A673 (cell line): ENCODE measurements at regions not wholly inside any gene's neighbourhood (a gene's known extent, or its start where the extent isn't known, plus 50 kb on each side); places are given as distances from the start of the nearest gene placed in this dataset.

ENCODE experiments used
- BruUV-seq: library from RNA; stranded (reverse); fragments of 400-500 nt; replicated peaks from 2 replicates; lab custom pipeline; 2021; lab: Mats Ljungman, UMichigan
- CTCF ChIA-PET: fragments of 300-600 bp; sonication (Branson Sonifier 250); formaldehyde crosslinking; loops from one replicate; lab custom pipeline; 2022; ENCODE audit warnings: antibody characterized with exemption; lab: Charles Lee
- POLR2A ChIA-PET: fragments of 300-600 bp; sonication (Branson Sonifier 250); formaldehyde crosslinking; loops from one replicate; lab custom pipeline; 2022; ENCODE audit warnings: antibody characterized with exemption; ENCODE audit not compliant: low non-redundant PET; lab: Charles Lee
- DNase-seq: peaks from one replicate; pipeline ENCODE4 v3.0.0-alpha.2; 2015; ENCODE audit warnings: low spot score
- H3K27ac ChIP-seq: fragments of 200-600 bp; sonication (generic); 2 replicates; pipeline ENCODE4 v1.5.1; 2016; ENCODE audit warnings: mixed run types, low read depth, mild to moderate bottlenecking, mixed read lengths, antibody characterized with exemption, low read length; ENCODE audit not compliant: poor library complexity, severe bottlenecking
- H3K27me3 ChIP-seq: fragments of 200-600 bp; sonication (generic); replicated peaks from 2 replicates; pipeline ENCODE4 v1.6.1; 2017; ENCODE audit warnings: mixed run types, low read depth, mild to moderate bottlenecking, mixed read lengths, antibody characterized with exemption, low read length; ENCODE audit not compliant: insufficient read depth, poor library complexity
- H3K36me3 ChIP-seq: fragments of 200-600 bp; sonication (generic); 2 replicates; pipeline ENCODE4 v1.6.1; 2016; ENCODE audit warnings: mixed run types, mild to moderate bottlenecking, mixed read lengths, antibody characterized with exemption, low read length; ENCODE audit not compliant: insufficient read depth, poor library complexity, severe bottlenecking
- H3K4me1 ChIP-seq: fragments of 200-600 bp; sonication (generic); 2 replicates; pipeline ENCODE4 v1.6.1; 2017; ENCODE audit warnings: mixed run types, mild to moderate bottlenecking, mixed read lengths, antibody characterized with exemption, low read length; ENCODE audit not compliant: insufficient read depth, poor library complexity, severe bottlenecking
- H3K4me3 ChIP-seq: fragments of 200-600 bp; sonication (generic); 2 replicates; pipeline ENCODE4 v1.5.1; 2016; ENCODE audit warnings: low read depth, mixed run types, mild to moderate bottlenecking, mixed read lengths, low read length; ENCODE audit not compliant: poor library complexity, severe bottlenecking
- H3K9me3 ChIP-seq: fragments of 200-600 bp; sonication (generic); 2 replicates; pipeline ENCODE4 v1.6.1; 2016; ENCODE audit warnings: mixed run types, low read depth, mild to moderate bottlenecking, mixed read lengths, antibody characterized with exemption, low read length; ENCODE audit not compliant: poor library complexity, severe bottlenecking
- EZH2 ChIP-seq: fragments of 200-600 bp; sonication (generic); IDR thresholded peaks from 2 replicates; pipeline ENCODE4 v1.6.1; 2017; ENCODE audit warnings: borderline replicate concordance, low read depth, mild to moderate bottlenecking, mixed read lengths, antibody characterized with exemption, low read length; ENCODE audit not compliant: poor library complexity, severe bottlenecking
- intact Hi-C: fragments of 100-400 bp; cut with micrococcal nuclease; formaldehyde crosslinking; loops from one replicate; pipeline ENCODE4 v1.10.0; 2022; ENCODE audit not compliant: unreplicated experiment
- TF ChIP-seq, protein P1 (sequence below): fragments of 300-800, 200-600 bp; sonication (generic); conservative IDR thresholded peaks from 2 replicates; pipeline ENCODE4 v1.5.1; 2017; ENCODE audit warnings: low read depth, mild to moderate bottlenecking, antibody characterized with exemption, low read length, moderate library complexity, mixed read lengths

DNA sequence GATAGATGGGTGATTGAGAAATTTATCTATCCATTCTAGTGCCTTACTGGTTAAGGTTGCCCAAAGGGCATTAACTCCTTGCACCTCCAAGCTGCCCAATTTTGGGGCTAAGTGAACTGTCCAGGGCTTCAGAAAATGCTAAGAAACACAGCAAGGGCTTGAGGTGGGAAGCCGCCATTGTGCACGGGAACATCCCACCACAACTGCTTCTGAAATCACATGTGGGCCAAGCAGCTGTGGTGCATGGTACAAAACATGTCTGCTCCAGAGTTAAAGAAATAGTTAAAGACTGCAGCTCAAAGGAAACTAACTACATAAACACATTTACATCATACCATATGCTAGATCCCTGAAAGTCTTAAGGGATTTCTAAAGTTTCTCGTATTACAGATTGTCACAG, 144.3 kb upstream of the NDST3 start:
- no TSS peak for BruUV-seq
- Histone ChIP-seq H3K36me3 (no peaks in the 10 kb centered on the region), H3K27me3 (no peaks in the 10 kb centered on the region), H3K4me3 (no peak overlapping the region), H3K4me1 (no peaks in the 10 kb centered on the region), H3K9me3 (no peaks in the 10 kb centered on the region), H3K27ac (no peak overlapping the region)
- ChIA-PET CTCF (no interaction called here), POLR2A (no interaction called here)
- intact Hi-C loops, result no loop called here
- TF ChIP-seq EZH2, result no peak
- TF ChIP-seq, protein P1, sequence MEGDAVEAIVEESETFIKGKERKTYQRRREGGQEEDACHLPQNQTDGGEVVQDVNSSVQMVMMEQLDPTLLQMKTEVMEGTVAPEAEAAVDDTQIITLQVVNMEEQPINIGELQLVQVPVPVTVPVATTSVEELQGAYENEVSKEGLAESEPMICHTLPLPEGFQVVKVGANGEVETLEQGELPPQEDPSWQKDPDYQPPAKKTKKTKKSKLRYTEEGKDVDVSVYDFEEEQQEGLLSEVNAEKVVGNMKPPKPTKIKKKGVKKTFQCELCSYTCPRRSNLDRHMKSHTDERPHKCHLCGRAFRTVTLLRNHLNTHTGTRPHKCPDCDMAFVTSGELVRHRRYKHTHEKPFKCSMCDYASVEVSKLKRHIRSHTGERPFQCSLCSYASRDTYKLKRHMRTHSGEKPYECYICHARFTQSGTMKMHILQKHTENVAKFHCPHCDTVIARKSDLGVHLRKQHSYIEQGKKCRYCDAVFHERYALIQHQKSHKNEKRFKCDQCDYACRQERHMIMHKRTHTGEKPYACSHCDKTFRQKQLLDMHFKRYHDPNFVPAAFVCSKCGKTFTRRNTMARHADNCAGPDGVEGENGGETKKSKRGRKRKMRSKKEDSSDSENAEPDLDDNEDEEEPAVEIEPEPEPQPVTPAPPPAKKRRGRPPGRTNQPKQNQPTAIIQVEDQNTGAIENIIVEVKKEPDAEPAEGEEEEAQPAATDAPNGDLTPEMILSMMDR, result no peak
- DNase-seq, result no peak

DNA sequence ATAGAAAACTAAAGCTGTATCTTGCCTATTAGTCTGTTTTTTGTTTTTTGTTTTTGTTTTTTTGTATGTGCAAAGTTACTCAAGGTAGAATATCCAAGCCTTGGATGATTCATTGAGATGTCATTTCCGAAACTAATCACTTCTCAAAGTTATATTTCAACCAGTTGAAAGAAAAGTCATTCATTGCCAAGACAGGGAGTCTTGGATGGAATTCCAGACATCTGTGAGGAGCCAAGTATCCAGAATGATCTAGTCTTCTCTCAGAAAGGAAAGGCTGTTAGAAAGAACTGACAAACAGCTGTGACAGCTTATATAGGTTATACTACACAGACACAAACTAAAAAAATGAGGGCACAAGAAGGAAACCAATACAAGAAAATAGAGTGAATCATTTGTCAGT, 141.1 kb upstream of the NDST3 start:
- no peaks in the 10 kb centered on the region for H3K9me3 ChIP-seq
- CTCF ChIA-PET, result no interaction called here
- H3K4me1 ChIP-seq, result no peaks in the 10 kb centered on the region
- no peaks in the 10 kb centered on the region for H3K36me3 ChIP-seq
- BruUV-seq, result no TSS peak
- no peak for DNase-seq
- POLR2A ChIA-PET, result no interaction called here
- TF ChIP-seq EZH2, result no peak
- TF ChIP-seq, protein P1, result no peak
- H3K27me3 ChIP-seq, result no peaks in the 10 kb centered on the region
- intact Hi-C loops, result no loop called here
- no peak overlapping the region for H3K27ac ChIP-seq
- no peak overlapping the region for H3K4me3 ChIP-seq

DNA sequence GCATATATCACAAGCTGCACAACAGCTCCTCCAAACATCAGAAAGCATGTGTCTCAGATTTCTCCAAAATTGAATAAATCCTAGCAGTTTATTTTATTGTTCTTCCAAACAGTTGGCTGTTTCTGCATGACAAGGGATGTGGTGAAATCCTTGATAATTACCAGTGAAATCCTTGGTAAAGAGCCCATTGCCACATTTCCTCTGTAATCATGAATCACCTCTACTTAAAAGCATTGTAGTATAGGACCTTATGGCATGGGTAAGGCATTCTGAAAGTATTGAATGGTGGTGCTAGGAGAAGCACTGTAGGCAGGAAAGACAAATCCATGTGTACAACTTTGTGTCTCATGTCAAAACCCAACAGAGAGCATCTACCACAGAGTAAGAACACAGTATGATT, 135.8 kb upstream of the NDST3 start:
- CTCF ChIA-PET, result no interaction called here
- Histone ChIP-seq H3K9me3 (no peaks in the 10 kb centered on the region), H3K27me3 (no peaks in the 10 kb centered on the region), H3K4me3 (no peak overlapping the region), H3K36me3 (no peaks in the 10 kb centered on the region), H3K27ac (no peak overlapping the region), H3K4me1 (peaks cover 8% of the 10 kb centered on the region)
- intact Hi-C loops, result no loop called here
- peak; percentile 14 for DNase-seq
- TF ChIP-seq EZH2, result no peak
- TF ChIP-seq, protein P1, result no peak
- POLR2A ChIA-PET, result no interaction called here
- BruUV-seq, result no TSS peak

DNA sequence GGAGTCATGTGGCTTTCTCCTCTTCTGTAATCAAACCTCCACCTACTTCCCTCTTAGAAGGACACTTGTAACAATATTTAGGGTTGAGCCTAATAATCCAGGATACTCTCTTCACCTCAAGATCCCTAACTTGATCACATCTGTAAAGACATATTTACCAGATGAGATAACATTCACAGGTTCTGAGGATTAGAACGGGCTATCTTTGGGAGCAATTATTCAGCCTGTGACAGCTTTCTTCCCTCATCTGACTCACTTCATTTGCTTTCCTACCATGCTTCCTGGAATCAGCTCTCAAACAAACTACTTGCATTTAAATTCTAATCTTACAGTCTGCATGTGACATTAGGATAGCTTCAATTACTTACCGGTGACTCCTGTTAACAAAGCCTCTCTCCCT, 133.5 kb upstream of the NDST3 start:
- Histone ChIP-seq H3K9me3 (no peaks in the 10 kb centered on the region), H3K36me3 (no peaks in the 10 kb centered on the region), H3K27me3 (no peaks in the 10 kb centered on the region), H3K4me1 (peaks cover 8% of the 10 kb centered on the region), H3K4me3 (no peak overlapping the region), H3K27ac (no peak overlapping the region)
- ChIA-PET CTCF (no interaction called here), POLR2A (no interaction called here)
- no TSS peak for BruUV-seq
- TF ChIP-seq, protein P1, result no peak
- TF ChIP-seq EZH2, result no peak
- intact Hi-C loops, result no loop called here
- no peak for DNase-seq
